A673 (cell line): ENCODE measurements at regions not wholly inside any gene's neighbourhood (a gene's known extent, or its start where the extent isn't known, plus 50 kb on each side); places are given as distances from the start of the nearest gene placed in this dataset.

ENCODE experiments used
- CTCF ChIP-seq: fragments of 300-800, 200-600 bp; sonication (generic); conservative IDR thresholded peaks from 2 replicates; pipeline ENCODE4 v1.5.1; 2017; ENCODE audit warnings: low read depth, mild to moderate bottlenecking, antibody characterized with exemption, low read length, moderate library complexity, mixed read lengths
- EZH2 ChIP-seq: fragments of 200-600 bp; sonication (generic); IDR thresholded peaks from 2 replicates; pipeline ENCODE4 v1.6.1; 2017; ENCODE audit warnings: borderline replicate concordance, low read depth, mild to moderate bottlenecking, mixed read lengths, antibody characterized with exemption, low read length; ENCODE audit not compliant: poor library complexity, severe bottlenecking

GRCh38 chr18:40314199-40314598, 1640.8 kb upstream of the PIK3C3 start:
- TF ChIP-seq CTCF = no peak
- no peak for TF ChIP-seq EZH2
